H1 (cell line): ENCODE measurements at regions not wholly inside any gene's neighbourhood (a gene's known extent, or its start where the extent isn't known, plus 50 kb on each side); places are given as distances from the start of the nearest gene placed in this dataset.

Experiments used
- CTCF ChIA-PET: fragments of 300-600 bp; sonication (Branson Sonifier 250); formaldehyde crosslinking; loops from one replicate; lab custom pipeline; 2021; ENCODE audit not compliant: partially characterized antibody; lab: Charles Lee
- POLR2A ChIA-PET: fragments of 300-600 bp; sonication (Branson Sonifier 250); formaldehyde crosslinking; loops from one replicate; lab custom pipeline; 2021; ENCODE audit warnings: inconsistent platforms; ENCODE audit not compliant: partially characterized antibody; lab: Charles Lee
- DNase-seq, 2 experiments: peaks; one replicate each; pipeline versions ENCODE4 v3.0.0 to v3.0.0-alpha.2; 2010 to 2022; ENCODE audit warnings: low spot score in 2 of 2, low read depth in 1 of 2, mixed read lengths in 1 of 2
- FAIRE-seq: peaks from 2 replicates; lab custom pipeline; 2011; peaks lifted over from hg19 to GRCh38; lab: Jason Lieb, UNC
- H2AFZ ChIP-seq: 2 replicates; pipeline ENCODE4 v1.8.1; 2012; ENCODE audit warnings: low read length, inconsistent platforms
- H2AK5ac ChIP-seq: 2 replicates; pipeline ENCODE4 v1.6.1; 2013; ENCODE audit warnings: low read depth, low read length
- H2BK120ac ChIP-seq: replicated peaks from 2 replicates; pipeline ENCODE3; 2013; ENCODE audit warnings: low read depth, low read length, inconsistent platforms
- H2BK12ac ChIP-seq: 2 replicates; pipeline ENCODE4 v1.6.1; 2013; ENCODE audit warnings: low read depth, low read length
- H2BK15ac ChIP-seq: 2 replicates; pipeline ENCODE4 v1.6.1; 2013; ENCODE audit warnings: low read length
- H2BK20ac ChIP-seq: 2 replicates; pipeline ENCODE4 v1.6.1; 2013; ENCODE audit warnings: low read length
- H2BK5ac ChIP-seq: 2 replicates; pipeline ENCODE4 v1.6.1; 2013; ENCODE audit warnings: low read depth, low read length
- H3K14ac ChIP-seq: 2 replicates; pipeline ENCODE4 v1.6.1; 2013; ENCODE audit warnings: inconsistent platforms; ENCODE audit not compliant: insufficient read length
- H3K18ac ChIP-seq: 2 replicates; pipeline ENCODE4 v1.6.1; 2013; ENCODE audit warnings: low read length; ENCODE audit errors: extremely low read depth
- H3K23ac ChIP-seq: 2 replicates; pipeline ENCODE4 v1.6.1; 2013; ENCODE audit warnings: inconsistent platforms; ENCODE audit not compliant: insufficient read length
- H3K23me2 ChIP-seq: 2 replicates; pipeline ENCODE4 v1.6.1; 2013; ENCODE audit warnings: low read depth, low read length
- H3K27ac ChIP-seq: 2 replicates; pipeline ENCODE4 v1.6.1; 2011; ENCODE audit warnings: low read depth, low read length, inconsistent platforms
- H3K27me3 ChIP-seq, 4 experiments: replicated peaks in 1 of 4; 1 replicate in 1 of 4; 2 replicates in 3 of 4; pipeline versions ENCODE4 v1.6.1 to v1.8.1; 2011 to 2013; ENCODE audit warnings: low read length in 3 of 4, mild to moderate bottlenecking in 3 of 4, inconsistent platforms in 2 of 4, mixed read lengths in 2 of 4, moderate library complexity in 1 of 4; ENCODE audit not compliant: control insufficient read depth in 3 of 4, insufficient read depth in 3 of 4; ENCODE audit errors: extremely low read depth in 1 of 4
- H3K36me3 ChIP-seq, 4 experiments: 2 replicates each; pipeline versions ENCODE4 v1.6.1 to v1.8.1; 2011 to 2013; ENCODE audit warnings: mild to moderate bottlenecking in 4 of 4, low read length in 3 of 4, moderate library complexity in 2 of 4, control low read depth in 1 of 4, inconsistent platforms in 1 of 4; ENCODE audit not compliant: insufficient read depth in 4 of 4, control insufficient read depth in 2 of 4
- H3K4ac ChIP-seq: replicated peaks from 2 replicates; pipeline ENCODE3; 2013; ENCODE audit warnings: low read length, low read depth, mixed read lengths, inconsistent platforms; ENCODE audit not compliant: insufficient read length
- H3K4me1 ChIP-seq, 4 experiments: replicated peaks in 1 of 4; 1 replicate in 1 of 4; 2 replicates in 3 of 4; pipeline versions ENCODE4 v1.6.1 to v1.8.1; 2011 to 2013; ENCODE audit warnings: low read length in 3 of 4, inconsistent platforms in 2 of 4, mixed read lengths in 1 of 4; ENCODE audit not compliant: insufficient read depth in 4 of 4, control insufficient read depth in 3 of 4
- H3K4me2 ChIP-seq, 2 experiments: 2 replicates each; pipeline versions ENCODE4 v1.6.1 to v1.8.1; 2011 to 2013; ENCODE audit warnings: low read depth in 2 of 2, low read length in 2 of 2, control low read depth in 1 of 2, inconsistent platforms in 1 of 2, mild to moderate bottlenecking in 1 of 2; ENCODE audit not compliant: insufficient read depth in 1 of 2
- H3K4me3 ChIP-seq, 4 experiments: fragments of 200-600, 300-600 bp in 1 of 4; sonication (generic), shearing (Covaris generic), sonication (Bioruptor Twin) in 1 of 4; 2 replicates each; pipeline versions ENCODE4 v1.5.1 to v1.8.1; 2011 to 2016; ENCODE audit warnings: low read length in 4 of 4, low read depth in 3 of 4, control low read depth in 2 of 4, inconsistent platforms in 2 of 4, mild to moderate bottlenecking in 2 of 4, mixed read lengths in 1 of 4, moderate library complexity in 1 of 4; ENCODE audit not compliant: insufficient read depth in 2 of 4; ENCODE audit errors: extremely low read depth in 1 of 4
- H3K56ac ChIP-seq: replicated peaks from 2 replicates; pipeline ENCODE3; 2013; ENCODE audit warnings: low read depth, mild to moderate bottlenecking, mixed read lengths, low read length, inconsistent platforms; ENCODE audit not compliant: insufficient read length
- H3K79me1 ChIP-seq: 2 replicates; pipeline ENCODE4 v1.6.1; 2013; ENCODE audit warnings: low read depth, low read length, control low read depth
- H3K79me2 ChIP-seq, 2 experiments: 2 replicates each; pipeline versions ENCODE4 v1.6.1 to v1.8.1; 2012 to 2013; ENCODE audit warnings: low read length in 2 of 2, mild to moderate bottlenecking in 2 of 2, inconsistent platforms in 1 of 2; ENCODE audit not compliant: insufficient read depth in 2 of 2, control insufficient read depth in 1 of 2
- H3K9ac ChIP-seq, 4 experiments: replicated peaks in 1 of 4; 1 replicate in 1 of 4; 2 replicates in 3 of 4; pipeline versions ENCODE4 v1.6.1 to v1.8.1; 2011 to 2013; ENCODE audit warnings: low read depth in 3 of 4, low read length in 3 of 4, control low read depth in 2 of 4, mild to moderate bottlenecking in 2 of 4, moderate library complexity in 2 of 4, inconsistent platforms in 1 of 4; ENCODE audit errors: extremely low read depth in 1 of 4
- H3K9me3 ChIP-seq, 2 experiments: 2 replicates each; pipeline versions ENCODE4 v1.6.1 to v1.8.1; 2012 to 2013; ENCODE audit warnings: mild to moderate bottlenecking in 2 of 2, moderate library complexity in 2 of 2, control low read depth in 1 of 2, inconsistent platforms in 1 of 2, low read depth in 1 of 2, low read length in 1 of 2, mixed read lengths in 1 of 2; ENCODE audit not compliant: insufficient read depth in 2 of 2
- H4K20me1 ChIP-seq, 2 experiments: replicated peaks in 1 of 2; 2 replicates each; pipeline versions ENCODE3 to v1.8.1; 2011 to 2013; ENCODE audit warnings: inconsistent platforms in 2 of 2, low read length in 2 of 2, mild to moderate bottlenecking in 1 of 2; ENCODE audit not compliant: insufficient read depth in 2 of 2, control insufficient read depth in 1 of 2
- H4K5ac ChIP-seq: 2 replicates; pipeline ENCODE4 v1.6.1; 2013; ENCODE audit warnings: low read length, low read depth, mixed read lengths, inconsistent platforms; ENCODE audit not compliant: insufficient read length
- H4K8ac ChIP-seq: 2 replicates; pipeline ENCODE4 v1.8.0; 2013; ENCODE audit warnings: mild to moderate bottlenecking, moderate library complexity, low read length, inconsistent platforms; ENCODE audit not compliant: insufficient read depth; ENCODE audit errors: extremely low read depth
- H4K91ac ChIP-seq: replicated peaks from 2 replicates; pipeline ENCODE3; 2013; ENCODE audit warnings: low read length, mixed read lengths, inconsistent platforms; ENCODE audit not compliant: insufficient read length
- E2F6 ChIP-seq: IDR thresholded peaks from 2 replicates; pipeline ENCODE4 v1.6.1; 2012; ENCODE audit warnings: inconsistent platforms
- EP300 ChIP-seq, 2 experiments: IDR thresholded peaks; 1 replicate in 1 of 2; 2 replicates in 1 of 2; pipeline ENCODE4 v1.6.1; 2011 to 2012; ENCODE audit warnings: low read depth in 2 of 2, low read length in 2 of 2, mild to moderate bottlenecking in 2 of 2, borderline replicate concordance in 1 of 2, inconsistent platforms in 1 of 2, moderate library complexity in 1 of 2
- JUND ChIP-seq: IDR thresholded peaks from 2 replicates; pipeline ENCODE4 v1.6.1; 2011; ENCODE audit warnings: mild to moderate bottlenecking, improper control_type of control experiment, low read length
- WGBS, 2 experiments: shearing (Covaris generic) in 1 of 2; methylation state at CpG; one replicate each; pipeline versions ENCODE4 v1.1.6 to v1.1.7; 2013 to 2015; ENCODE audit warnings: low lambda C conversion rate in 2 of 2, mixed read lengths in 2 of 2, inconsistent platforms in 1 of 2, low coverage in 1 of 2, missing lambda C conversion rate in 1 of 2; ENCODE audit not compliant: insufficient replicate concordance in 2 of 2, insufficient coverage in 1 of 2, insufficient read length in 1 of 2; ENCODE audit errors: extremely low coverage in 1 of 2, missing lambda C conversion rate in 1 of 2; 5-methylcytosine and 5-hydroxymethylcytosine counted together

DNA sequence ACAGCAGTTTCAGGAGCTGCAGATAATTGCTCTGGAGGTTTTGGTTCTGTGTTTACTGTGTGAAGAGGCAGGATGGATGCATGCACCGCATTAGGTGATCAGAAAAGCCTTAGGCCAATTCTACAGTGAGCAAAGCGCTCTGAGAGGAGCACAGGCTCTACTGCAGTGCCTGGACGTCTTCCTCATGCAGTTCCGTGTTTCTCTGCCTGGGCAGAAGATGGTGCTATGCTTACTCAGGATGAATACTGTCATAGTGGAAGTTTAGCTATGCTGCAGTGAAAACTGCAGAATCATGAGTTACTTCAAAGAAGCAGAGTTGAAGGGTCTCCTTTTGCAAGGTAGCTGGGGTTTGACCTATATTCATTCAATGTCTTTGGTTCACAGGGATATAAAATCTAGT is 1012.4 kb downstream of the KCNJ18 start:
- no peak overlapping the region for H2BK20ac ChIP-seq
- 47% methylated on average over 4 of the region's 4 CpGs; no CpG with 5 or more reads in 1 of the 2 experiments for WGBS, 2 experiments
- POLR2A ChIA-PET, result no interaction called here

More for the DNA sequence above, 1012.4 kb downstream of the KCNJ18 start:
- CTCF ChIA-PET, result interaction anchor here (0.6 kb wide), 1 partner anchor 22 kb away, joined by 3 read pairs; no protein-coding TSS in a partner anchor
- H2AFZ ChIP-seq, result no peak overlapping the region
- H4K5ac ChIP-seq, result no peak overlapping the region
- no peaks in the 10 kb centered on the region for H3K79me1 ChIP-seq
- H3K27me3 ChIP-seq, result no peaks in the 10 kb centered on the region
- no peak overlapping the region for H4K91ac ChIP-seq
- no peaks in the 10 kb centered on the region for H3K36me3 ChIP-seq
- peaks cover 37 to 64% of the 10 kb centered on the region in 2 experiments for H3K9me3 ChIP-seq
- H3K23ac ChIP-seq, result no peak overlapping the region
- no peak overlapping the region for H2BK15ac ChIP-seq
- no peak overlapping the region for H4K8ac ChIP-seq
- H3K79me2 ChIP-seq, result no peaks in the 10 kb centered on the region
- no peak overlapping the region for H3K14ac ChIP-seq
- H3K56ac ChIP-seq, result no peak overlapping the region
- no peak overlapping the region for H2BK120ac ChIP-seq
- H2AK5ac ChIP-seq, result no peak overlapping the region
- H3K4me1 ChIP-seq, result no peaks in the 10 kb centered on the region
- no peak for DNase-seq
- no peak overlapping the region for H2BK12ac ChIP-seq
- TF ChIP-seq EP300 (IDR thresholded peaks at IDR 0.05; ENCODE audit: borderline replicate concordance in 1 of 2, low read depth in 2 of 2, low read length in 2 of 2), result no peak
- TF ChIP-seq E2F6, result no peak
- TF ChIP-seq JUND, result no peak
- TF ChIP-seq, all 59 proteins: peak for 0
- no peak overlapping the region for H3K27ac ChIP-seq
- no peak overlapping the region for H3K9ac ChIP-seq
- H3K4me2 ChIP-seq, result no peak overlapping the region
- no peak overlapping the region for H3K18ac ChIP-seq
- no peak overlapping the region for H2BK5ac ChIP-seq
- no peak for FAIRE-seq
- no peaks in the 10 kb centered on the region; the same call in 1 of the 2 replicates for H3K23me2 ChIP-seq
- no peak overlapping the region for H3K4ac ChIP-seq
- no peaks in the 10 kb centered on the region for H4K20me1 ChIP-seq
- no peak overlapping the region for H3K4me3 ChIP-seq
